Superior temporal gyrus (tissue), 1 donor: ENCODE measurements at regions not wholly inside any gene's neighbourhood (a gene's known extent, or its start where the extent isn't known, plus 50 kb on each side); places are given as distances from the start of the nearest gene placed in this dataset.
"Not testable (repeated sequence)": the region's sequence is repeated elsewhere in the genome, so short reads cannot be mapped to it uniquely, and the experiment has no call there.

Source experiments
- DNase-seq: peaks from one replicate; pipeline ENCODE4 v3.0.0-alpha.2; 2016; ENCODE audit errors: extremely low spot score

- no peak for DNase-seq
Observed at GRCh38 chrX:74080165-74080564, 223.8 kb upstream of the ZCCHC13 start.

- DNase-seq = no peak
Observed at GRCh38 chrX:74065831-74066390, 213.4 kb upstream of the XIST start.

GRCh38 chrX:74063426-74064155 is 211.1 kb upstream of the XIST start:
- DNase-seq = no peak

- DNase-seq = no peak
Observed at GRCh38 chrX:74061879-74062278, 209.4 kb upstream of the XIST start.

GRCh38 chrX:74049126-74049525 is 196.6 kb upstream of the XIST start:
- no peak for DNase-seq

GRCh38 chrX:74034066-74034465 is 181.6 kb upstream of the XIST start:
- DNase-seq = not testable (repeated sequence)

GRCh38 chrX:74031527-74031926 is 179.0 kb upstream of the XIST start:
- DNase-seq = not testable (repeated sequence)

GRCh38 chrX:74030766-74031165 is 178.3 kb upstream of the XIST start:
- DNase-seq = not testable (repeated sequence)

GRCh38 chrX:74025145-74025544 is 172.6 kb upstream of the XIST start:
- DNase-seq = not testable (repeated sequence)

- DNase-seq = no peak
Observed at GRCh38 chrX:74023203-74023602, 170.7 kb upstream of the XIST start.

GRCh38 chrX:74018253-74018652 is 165.7 kb upstream of the XIST start:
- DNase-seq = no peak

GRCh38 chrX:74015379-74016019 is 163.0 kb upstream of the XIST start:
- DNase-seq = peak; percentile 71

GRCh38 chrX:74009041-74009440 is 156.5 kb upstream of the XIST start:
- DNase-seq = no peak

- DNase-seq = no peak
Observed at GRCh38 chrX:73992019-73992418, 139.5 kb upstream of the XIST start.

GRCh38 chrX:73987166-73987565 is 134.7 kb upstream of the XIST start:
- no peak for DNase-seq

- no peak for DNase-seq
Observed at GRCh38 chrX:73979551-73980131, 127.1 kb upstream of the XIST start.

- no peak for DNase-seq
Observed at GRCh38 chrX:73977542-73978169, 125.1 kb upstream of the XIST start.

- DNase-seq = not testable (repeated sequence)
Observed at GRCh38 chrX:73967461-73967860, 114.9 kb upstream of the XIST start.

- no peak for DNase-seq
Observed at GRCh38 chrX:73965833-73966232, 113.3 kb upstream of the XIST start.

GRCh38 chrX:73964579-73964978 is 112.1 kb upstream of the XIST start:
- no peak for DNase-seq

GRCh38 chrX:73963682-73964081 is 111.2 kb upstream of the XIST start:
- DNase-seq = no peak

- no peak for DNase-seq
Observed at GRCh38 chrX:73962948-73963347, 110.4 kb upstream of the XIST start.
